HL-60 (cell line): ENCODE measurements at regions not wholly inside any gene's neighbourhood (a gene's known extent, or its start where the extent isn't known, plus 50 kb on each side); places are given as distances from the start of the nearest gene placed in this dataset.

ENCODE experiments used
- DNase-seq, 2 experiments: peaks; one replicate each; pipeline ENCODE4 v3.0.0-alpha.2; 2010 to 2020; ENCODE audit warnings: low read depth in 1 of 2, low spot score in 1 of 2
- H3K27ac ChIP-seq: fragments of 250-450 bp; sonication (Bioruptor Pico); replicated peaks from 2 replicates; pipeline ENCODE4 v1.5.1; 2020; ENCODE audit warnings: mild to moderate bottlenecking, moderate library complexity
- H3K27me3 ChIP-seq: fragments of 250-450 bp; sonication (Bioruptor Pico); 2 replicates; pipeline ENCODE4 v1.5.1; 2021; ENCODE audit warnings: mild to moderate bottlenecking, moderate library complexity; ENCODE audit not compliant: insufficient read depth, poor library complexity, severe bottlenecking
- H3K4me3 ChIP-seq: replicated peaks from 2 replicates; pipeline ENCODE4 v1.5.1; 2011; ENCODE audit warnings: mild to moderate bottlenecking, control low read depth, low read length; ENCODE audit not compliant: insufficient read depth
- CTCF ChIP-seq: IDR thresholded peaks from one replicate; pipeline ENCODE4 v1.5.1; 2011; ENCODE audit warnings: low read length, control low read depth, inconsistent platforms; ENCODE audit not compliant: insufficient read depth
- GABPA ChIP-seq: IDR thresholded peaks from 2 replicates; pipeline ENCODE4 v1.6.1; 2012; ENCODE audit warnings: low read depth
- POLR2AphosphoS5 ChIP-seq: IDR thresholded peaks from 2 replicates; pipeline ENCODE4 v1.6.1; 2012; ENCODE audit warnings: low read depth
- REST ChIP-seq: IDR thresholded peaks from 2 replicates; pipeline ENCODE4 v1.6.1; 2012; ENCODE audit warnings: low read depth; ENCODE audit not compliant: insufficient replicate concordance
- SPI1 ChIP-seq: IDR thresholded peaks from 2 replicates; pipeline ENCODE4 v1.6.1; 2012; ENCODE audit warnings: low read depth, mild to moderate bottlenecking, borderline replicate concordance

- DNase-seq = no peak
- Histone ChIP-seq H3K27me3 (no peaks in the 10 kb centered on the region), H3K4me3 (no peak overlapping the region), H3K27ac (no peak overlapping the region)
- TF ChIP-seq CTCF = no peak
- TF ChIP-seq REST = no peak
Measured at GRCh38 chr11:134768463-134768862, 356.4 kb upstream of the B3GAT1 start.

- no peak for TF ChIP-seq GABPA
- no peak for TF ChIP-seq SPI1
- no peak for TF ChIP-seq POLR2AphosphoS5
- TF ChIP-seq REST = no peak
- no peak for TF ChIP-seq CTCF
- Histone ChIP-seq H3K4me3 (no peak overlapping the region), H3K27me3 (no peaks in the 10 kb centered on the region), H3K27ac (no peak overlapping the region)
- DNase-seq = no peak
Measured at GRCh38 chr11:134765565-134765964, 353.5 kb upstream of the B3GAT1 start.

GRCh38 chr11:134764966-134765365 lies 352.9 kb upstream of the B3GAT1 start:
- Histone ChIP-seq H3K27ac (no peak overlapping the region), H3K4me3 (no peak overlapping the region), H3K27me3 (no peaks in the 10 kb centered on the region)
- TF ChIP-seq POLR2AphosphoS5 (no peak), SPI1 (no peak), REST (no peak), CTCF (no peak), GABPA (no peak)
- no peak for DNase-seq
